NCI-H1436 (cell line): ENCODE measurements at regions not wholly inside any gene's neighbourhood (a gene's known extent, or its start where the extent isn't known, plus 50 kb on each side); places are given as distances from the start of the nearest gene placed in this dataset.
"Not testable (repeated sequence)": the region's sequence is repeated elsewhere in the genome, so short reads cannot be mapped to it uniquely, and the experiment has no call there.

Source experiments
- DNase-seq: peaks from one replicate; lab custom pipeline; 2025; lab: John Stamatoyannopoulos, UW

GRCh38 chr10:23754941-23755340 is 316.1 kb downstream of the OTUD1 start:
- DNase-seq, result no peak

GRCh38 chr10:23755556-23755955 is 316.7 kb downstream of the OTUD1 start:
- no peak for DNase-seq

- no peak for DNase-seq
These were observed 329.4 kb downstream of the OTUD1 start for GRCh38 chr10:23768281-23768680.

GRCh38 chr10:23777153-23777552 is 338.3 kb downstream of the OTUD1 start:
- DNase-seq, result no peak

GRCh38 chr10:23779301-23779700 is 340.4 kb downstream of the OTUD1 start:
- DNase-seq, result no peak

GRCh38 chr10:23780331-23780730 is 341.5 kb downstream of the OTUD1 start:
- no peak for DNase-seq

- DNase-seq, result no peak
These were observed 347.7 kb downstream of the OTUD1 start for GRCh38 chr10:23786594-23786993.

GRCh38 chr10:23793577-23793976 is 354.7 kb downstream of the OTUD1 start:
- DNase-seq, result no peak

- not testable (repeated sequence) for DNase-seq
These were observed 358.6 kb downstream of the OTUD1 start for GRCh38 chr10:23797452-23797851.

GRCh38 chr10:23804125-23804524 is 365.2 kb downstream of the OTUD1 start:
- no peak for DNase-seq

- DNase-seq, result no peak
These were observed 374.8 kb downstream of the OTUD1 start for GRCh38 chr10:23813687-23814086.

GRCh38 chr10:23818484-23818883 is 379.6 kb downstream of the OTUD1 start:
- no peak for DNase-seq

- DNase-seq, result no peak
These were observed 381.9 kb downstream of the OTUD1 start for GRCh38 chr10:23820792-23821191.

GRCh38 chr10:23824822-23825221 is 384.1 kb upstream of the KIAA1217 start:
- no peak for DNase-seq

- DNase-seq, result no peak
These were observed 382.5 kb upstream of the KIAA1217 start for GRCh38 chr10:23826421-23826820.

- no peak for DNase-seq
These were observed 379.4 kb upstream of the KIAA1217 start for GRCh38 chr10:23829556-23829955.

- DNase-seq, result no peak
These were observed 374.8 kb upstream of the KIAA1217 start for GRCh38 chr10:23834091-23834490.

GRCh38 chr10:23850631-23851030 is 358.3 kb upstream of the KIAA1217 start:
- DNase-seq, result no peak

- no peak for DNase-seq
These were observed 349.3 kb upstream of the KIAA1217 start for GRCh38 chr10:23859598-23859997.

- no peak for DNase-seq
These were observed 344.2 kb upstream of the KIAA1217 start for GRCh38 chr10:23864631-23865147.

- DNase-seq, result not testable (repeated sequence)
These were observed 342.0 kb upstream of the KIAA1217 start for GRCh38 chr10:23866985-23867384.

GRCh38 chr10:23868121-23868520 is 340.8 kb upstream of the KIAA1217 start:
- DNase-seq, result no peak

GRCh38 chr10:23869548-23869947 is 339.4 kb upstream of the KIAA1217 start:
- DNase-seq, result no peak

GRCh38 chr10:23869996-23870395 is 338.9 kb upstream of the KIAA1217 start:
- DNase-seq, result no peak
